GM21576 (cell line): ENCODE measurements at regions not wholly inside any gene's neighbourhood (a gene's known extent, or its start where the extent isn't known, plus 50 kb on each side); places are given as distances from the start of the nearest gene placed in this dataset.

Source experiments
- ATAC-seq: cut with Tn5 transposase; IDR thresholded peaks from one replicate; pipeline ENCODE4 v1.9.1; 2021; ENCODE audit warnings: mild to moderate bottlenecking, moderate library complexity; ENCODE audit not compliant: unreplicated experiment

GRCh38 chr11:134513585-134514120 is 101.6 kb upstream of the B3GAT1 start:
- no peak for ATAC-seq

GRCh38 chr11:134512571-134513538 is 100.8 kb upstream of the B3GAT1 start:
- ATAC-seq = no peak

GRCh38 chr11:134512061-134512460 is 100.0 kb upstream of the B3GAT1 start:
- no peak for ATAC-seq

DNA sequence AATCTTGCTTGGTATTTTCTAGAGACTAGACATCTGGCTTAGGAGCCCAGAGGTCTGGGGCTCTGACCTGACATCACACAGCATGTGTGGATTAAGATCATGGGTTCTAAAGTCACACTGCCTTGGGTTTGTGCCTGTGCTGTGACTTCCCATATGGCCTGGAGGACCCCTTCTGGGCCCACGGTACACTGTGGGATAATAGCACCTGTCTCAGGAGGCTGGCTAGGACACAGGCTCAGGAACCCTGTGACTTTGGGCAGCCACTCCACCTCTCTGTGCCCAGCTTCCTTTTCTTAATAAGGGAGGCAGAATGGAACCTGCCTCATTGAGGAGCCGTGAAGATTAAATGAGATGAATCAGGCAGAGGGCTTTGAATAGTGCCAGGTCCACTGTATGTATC is 99.2 kb upstream of the B3GAT1 start:
- ATAC-seq = no peak

DNA sequence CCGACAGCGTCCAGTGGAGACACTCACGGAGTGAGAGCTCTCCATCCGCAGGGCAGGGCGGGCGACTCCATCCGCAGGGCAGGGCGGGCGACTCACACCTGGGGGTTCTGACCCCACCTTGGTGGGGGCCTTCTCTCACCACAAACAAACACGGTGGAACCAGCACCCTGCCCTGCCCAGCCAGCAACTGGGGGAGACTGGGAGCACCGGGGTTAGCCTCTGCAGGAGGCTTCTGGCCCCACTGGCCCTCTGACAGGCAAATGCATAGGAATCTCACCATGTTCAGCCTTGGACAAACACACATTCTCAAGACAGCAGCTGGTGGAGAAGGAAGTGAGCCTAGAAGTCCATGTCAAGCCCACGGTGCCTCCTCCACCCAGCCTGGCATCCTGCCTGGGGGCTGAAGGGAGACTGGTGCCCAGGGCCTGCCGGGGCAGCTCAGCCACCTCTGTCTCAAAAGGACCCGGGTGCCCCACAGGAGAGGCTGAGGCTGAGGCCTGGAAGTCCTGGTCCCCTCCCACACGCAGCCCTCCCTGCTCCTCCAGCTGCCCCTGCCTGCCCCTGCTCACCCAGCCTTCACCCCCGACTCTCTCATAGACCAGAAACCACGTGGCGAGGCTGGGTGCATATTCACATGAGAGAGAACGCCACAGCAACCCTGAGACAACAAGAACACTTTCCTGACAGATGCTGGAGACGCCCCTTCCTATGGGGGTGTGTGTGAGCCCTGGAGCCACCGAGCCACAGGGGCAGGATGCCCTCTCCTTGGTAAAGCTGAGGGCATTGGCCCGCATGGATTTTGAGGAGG is 98.4 kb upstream of the B3GAT1 start:
- no peak for ATAC-seq

DNA sequence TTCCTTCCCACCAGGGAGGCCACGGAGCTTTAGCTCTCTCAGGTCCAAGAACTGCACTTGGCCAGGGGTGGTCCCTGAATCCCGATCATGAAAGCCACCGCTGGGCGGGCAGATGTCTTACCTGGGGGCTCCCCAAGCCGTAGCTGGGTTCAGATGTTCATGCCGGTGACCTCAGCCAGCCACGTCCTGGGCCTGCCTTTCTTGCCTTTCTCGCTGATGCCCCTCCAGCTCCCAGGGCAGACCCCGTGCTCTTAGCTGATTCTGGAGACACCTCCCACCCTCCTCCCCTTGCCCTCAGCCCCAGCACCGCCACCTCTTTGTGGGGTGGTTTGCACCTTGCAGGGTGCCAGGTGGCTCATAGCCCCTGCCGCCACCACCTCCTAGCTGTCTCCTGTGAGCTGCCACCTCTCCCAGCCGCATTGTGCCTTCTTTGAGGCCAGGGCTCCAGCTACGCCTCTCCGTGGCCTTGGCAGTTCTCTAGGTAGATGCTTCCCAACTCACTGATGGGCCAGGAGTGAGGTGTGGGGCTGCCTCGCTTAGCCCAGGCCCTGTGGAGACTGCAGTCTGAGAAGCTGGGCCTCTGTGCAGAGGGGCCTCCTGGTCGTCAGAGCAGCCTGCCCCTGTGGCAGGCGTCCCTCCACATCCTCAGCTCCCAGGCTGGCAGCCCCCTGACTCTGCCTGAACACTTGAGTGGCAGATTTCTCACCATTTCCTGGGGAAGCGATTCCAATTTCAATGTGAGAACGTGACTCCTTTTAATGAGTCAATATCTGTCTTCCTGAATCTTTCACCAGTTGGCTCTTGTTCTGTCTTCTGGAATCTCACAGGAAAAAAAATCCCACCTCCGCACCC is 97.6 kb upstream of the B3GAT1 start:
- ATAC-seq = no peak

DNA sequence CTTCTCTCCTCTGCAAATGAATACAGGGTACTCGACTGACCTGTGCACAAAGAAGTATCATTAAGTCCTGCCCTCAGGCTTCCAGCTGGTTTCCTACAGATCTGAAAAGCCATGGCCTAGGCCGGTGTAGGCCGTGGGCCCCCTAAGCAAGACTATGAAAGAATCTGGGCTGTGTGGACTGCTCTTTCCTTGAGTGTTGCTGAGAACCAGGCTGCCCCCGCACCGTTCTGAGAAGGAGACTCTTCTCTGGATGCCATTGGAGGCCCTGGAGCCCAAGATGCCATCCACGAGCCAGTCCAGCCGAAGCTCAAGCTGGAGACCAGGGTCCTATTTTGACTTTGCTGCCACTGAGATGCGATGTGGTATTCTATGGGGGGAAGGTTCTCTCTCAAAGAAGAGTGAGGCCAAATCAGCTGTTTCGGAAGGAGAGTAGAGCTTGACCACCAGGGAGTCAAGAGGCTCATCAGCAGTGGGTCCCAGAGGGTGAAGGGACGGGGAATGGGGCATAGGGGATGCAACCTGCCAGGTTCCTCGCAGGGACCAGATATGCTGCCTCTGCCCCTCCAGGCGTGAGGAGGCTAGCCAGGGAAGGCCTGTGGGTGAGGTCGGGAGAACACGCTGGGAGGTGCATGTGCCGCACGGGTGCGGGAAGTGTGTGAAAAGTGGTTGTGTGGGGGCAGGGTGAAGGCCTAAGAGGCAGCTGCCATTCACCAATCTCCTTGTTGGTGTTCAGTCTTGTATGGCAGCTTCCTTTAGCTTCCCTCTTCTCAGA is 96.4 kb upstream of the B3GAT1 start:
- ATAC-seq = no peak

- no peak for ATAC-seq
These were observed 94.0 kb upstream of the B3GAT1 start for GRCh38 chr11:134506046-134506445.

DNA sequence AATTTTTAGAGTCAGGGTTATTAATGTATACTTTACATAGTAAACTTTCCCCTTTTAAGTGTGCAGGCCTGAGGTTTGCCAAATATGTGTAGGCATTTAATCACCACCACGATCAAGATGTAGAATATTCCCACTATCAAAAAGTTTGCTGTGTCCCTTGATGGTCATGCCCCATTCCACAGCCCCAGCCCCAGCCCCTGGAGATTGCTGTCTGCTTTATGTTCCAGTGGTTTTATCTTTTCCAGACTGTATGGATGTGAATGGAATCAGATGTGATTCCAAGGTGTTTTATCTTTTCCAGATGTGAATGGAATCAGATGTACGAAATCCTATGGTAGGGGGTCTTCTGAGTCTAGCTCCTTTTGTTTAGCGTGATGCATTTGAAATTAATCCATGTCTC is 93.1 kb upstream of the B3GAT1 start:
- no peak for ATAC-seq

GRCh38 chr11:134504146-134504905 is 92.3 kb upstream of the B3GAT1 start:
- no peak for ATAC-seq

GRCh38 chr11:134503596-134503995 is 91.6 kb upstream of the B3GAT1 start:
- ATAC-seq = no peak

DNA sequence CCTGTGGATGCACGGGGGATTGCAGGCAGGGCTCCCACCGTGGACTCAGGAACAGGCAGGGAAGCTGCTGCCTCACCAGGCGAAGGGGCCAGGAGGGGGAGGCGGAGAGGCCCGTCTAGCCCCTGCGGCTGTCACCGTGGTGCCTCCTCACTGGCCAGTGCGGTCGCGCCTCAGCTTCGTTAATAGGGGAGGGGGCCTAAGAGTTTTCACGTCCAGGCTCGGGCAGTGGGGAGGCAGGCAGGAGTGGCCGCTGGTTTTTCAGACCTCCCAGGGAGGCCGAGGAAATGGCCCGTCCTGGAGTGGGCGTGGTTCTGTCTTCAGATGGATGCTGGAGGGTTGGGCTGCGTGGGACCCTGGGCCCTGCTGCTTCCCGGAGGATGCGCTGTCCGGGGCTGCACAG is 91.1 kb upstream of the B3GAT1 start:
- no peak for ATAC-seq

GRCh38 chr11:134502153-134502550 is 90.1 kb upstream of the B3GAT1 start:
- ATAC-seq = no peak

- no peak for ATAC-seq
These were observed 89.5 kb upstream of the B3GAT1 start for GRCh38 chr11:134501406-134502152.

- ATAC-seq = no peak
These were observed 88.6 kb upstream of the B3GAT1 start for GRCh38 chr11:134500621-134501020.

- no peak for ATAC-seq
These were observed 87.9 kb upstream of the B3GAT1 start for GRCh38 chr11:134499990-134500389.

DNA sequence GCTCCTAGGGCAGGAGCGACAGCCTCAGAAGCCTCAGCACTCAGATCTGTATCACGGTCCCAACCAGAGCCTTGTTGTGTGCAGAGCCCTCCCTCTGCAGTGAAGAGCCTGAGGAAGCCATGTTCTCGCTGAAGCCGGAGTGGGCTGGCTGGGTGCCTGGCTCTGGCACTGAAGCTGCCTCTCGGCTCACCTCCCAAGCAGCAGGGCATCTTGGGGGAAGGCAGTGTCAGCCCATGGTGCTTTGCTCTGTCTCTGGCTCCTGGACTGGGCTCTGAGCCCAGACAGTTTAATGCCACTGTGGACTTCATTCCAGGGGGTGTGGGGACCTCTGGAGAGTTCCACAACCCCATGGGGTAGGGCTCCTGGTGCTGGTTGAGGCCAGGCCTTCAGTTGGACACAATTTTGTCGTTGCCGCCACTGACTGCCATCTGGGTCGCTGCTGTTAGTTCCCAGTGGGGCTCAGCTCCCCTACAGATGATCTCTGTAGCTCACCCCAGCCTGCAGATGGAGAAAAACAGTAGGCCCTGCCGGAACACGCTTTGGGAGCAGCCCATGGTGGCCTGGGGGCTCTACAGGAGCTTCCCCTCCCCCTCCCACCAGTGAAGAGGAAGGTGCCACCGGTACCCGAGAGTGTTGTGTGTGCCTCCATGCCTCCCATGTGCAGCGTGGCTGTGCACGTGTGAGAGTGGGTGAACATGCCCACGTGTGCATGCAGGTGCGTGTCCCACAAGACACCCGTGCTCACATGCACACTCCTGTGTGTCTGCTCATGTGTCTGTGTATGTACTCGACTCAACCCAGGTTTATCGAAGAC is 86.5 kb upstream of the B3GAT1 start:
- ATAC-seq = no peak

DNA sequence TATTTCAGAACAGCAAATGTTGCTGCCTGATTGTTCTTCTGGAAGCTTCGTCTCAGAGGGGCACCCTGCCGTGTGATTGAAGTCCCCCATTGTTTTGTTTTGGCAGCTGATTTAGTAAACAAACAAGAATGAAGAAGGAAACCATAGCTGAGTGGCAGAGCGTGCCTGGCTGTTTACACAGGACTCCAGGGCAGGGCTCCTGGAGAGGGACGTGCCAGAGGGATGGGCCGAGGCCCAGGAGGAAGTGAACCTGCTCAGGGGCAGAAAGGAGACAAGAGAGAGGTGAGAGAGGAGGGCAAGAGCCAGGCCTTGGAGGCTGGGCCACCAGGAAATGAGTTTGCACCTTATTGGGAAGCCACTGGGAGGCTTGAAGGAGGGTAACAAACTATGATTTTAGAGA is 85.5 kb upstream of the B3GAT1 start:
- no peak for ATAC-seq
